Transverse colon (tissue), 4 donors: ENCODE measurements at regions not wholly inside any gene's neighbourhood (a gene's known extent, or its start where the extent isn't known, plus 50 kb on each side); places are given as distances from the start of the nearest gene placed in this dataset.

Experiments used
- CTCF ChIP-seq, 5 experiments: fragments of 200-600 bp in 3 of 5; fragments of 450-650 bp in 2 of 5; sonication (generic) in 3 of 5; IDR thresholded peaks; 1 replicate in 2 of 5; 2 replicates in 3 of 5; pipeline ENCODE4 v1.5.1; 2016 to 2017; ENCODE audit warnings: antibody characterized with exemption in 5 of 5, inconsistent platforms in 3 of 5, mild to moderate bottlenecking in 2 of 5, moderate library complexity in 1 of 5
- EP300 ChIP-seq: sonication (generic); formaldehyde crosslinking; IDR thresholded peaks from one replicate; pipeline ENCODE4 v1.6.1; 2017; ENCODE audit warnings: antibody characterized with exemption, low read depth
- POLR2A ChIP-seq: fragments of 450-650 bp; IDR thresholded peaks from one replicate; pipeline ENCODE4 v1.6.1; 2016; ENCODE audit warnings: antibody characterized with exemption, mild to moderate bottlenecking, moderate library complexity
- POLR2AphosphoS5 ChIP-seq, 3 donors: sonication (generic); formaldehyde crosslinking; IDR thresholded peaks; one replicate each; pipeline ENCODE4 v1.6.1; 2016; ENCODE audit warnings: antibody characterized with exemption in 3 of 3

GRCh38 chr14:34120185-34120977, 169.5 kb upstream of the EGLN3 start:
- TF ChIP-seq CTCF (IDR thresholded peaks at IDR 0.05) (no peak), POLR2A (no peak), EP300 (no peak), POLR2AphosphoS5 (IDR thresholded peaks at IDR 0.05) (no peak)
